ENCODE measurements at regions not wholly inside any gene's neighbourhood (a gene's known extent, or its start where the extent isn't known, plus 50 kb on each side); places are given as distances from the start of the nearest gene placed in this dataset.

GRCh38 chr13:71090990-71091389 lies 776.0 kb downstream of the DACH1 start:
- in situ Hi-C loops (cut with MboI; ENCODE audit: low sequenced_read_pairs): no loop called here

- in situ Hi-C loops (cut with MboI; ENCODE audit: low sequenced_read_pairs): no loop called here
Observed at GRCh38 chr13:71089056-71089455, 777.9 kb downstream of the DACH1 start.

- in situ Hi-C loops (cut with MboI; ENCODE audit: low sequenced_read_pairs): no loop called here
Observed at GRCh38 chr13:71087432-71087831, 779.6 kb downstream of the DACH1 start.

GRCh38 chr13:71087006-71087405 lies 780.0 kb downstream of the DACH1 start:
- in situ Hi-C loops (cut with MboI; ENCODE audit: low sequenced_read_pairs): no loop called here

GRCh38 chr13:71082631-71083030 lies 784.4 kb downstream of the DACH1 start:
- in situ Hi-C loops (cut with MboI; ENCODE audit: low sequenced_read_pairs): no loop called here

- in situ Hi-C loops (cut with MboI; ENCODE audit: low sequenced_read_pairs): no loop called here
Observed at GRCh38 chr13:71079638-71080037, 787.4 kb downstream of the DACH1 start.

GRCh38 chr13:71068041-71068440 lies 799.0 kb downstream of the DACH1 start:
- in situ Hi-C loops (cut with MboI; ENCODE audit: low sequenced_read_pairs): no loop called here

- in situ Hi-C loops (cut with MboI; ENCODE audit: low sequenced_read_pairs): no loop called here
Observed at GRCh38 chr13:71067165-71067815, 799.7 kb downstream of the DACH1 start.

GRCh38 chr13:71056581-71056980 lies 810.4 kb downstream of the DACH1 start:
- in situ Hi-C loops (cut with MboI; ENCODE audit: low sequenced_read_pairs): no loop called here

GRCh38 chr13:71055644-71056043 lies 811.4 kb downstream of the DACH1 start:
- in situ Hi-C loops (cut with MboI; ENCODE audit: low sequenced_read_pairs): no loop called here

- in situ Hi-C loops (cut with MboI; ENCODE audit: low sequenced_read_pairs): no loop called here
Observed at GRCh38 chr13:71055047-71055446, 812.0 kb downstream of the DACH1 start.

- in situ Hi-C loops (cut with MboI; ENCODE audit: low sequenced_read_pairs): no loop called here
Observed at GRCh38 chr13:71054358-71054757, 812.6 kb downstream of the DACH1 start.

GRCh38 chr13:71051573-71051972 lies 815.4 kb downstream of the DACH1 start:
- in situ Hi-C loops (cut with MboI; ENCODE audit: low sequenced_read_pairs): no loop called here

- in situ Hi-C loops (cut with MboI; ENCODE audit: low sequenced_read_pairs): no loop called here
Observed at GRCh38 chr13:71046360-71047079, 820.5 kb downstream of the DACH1 start.

GRCh38 chr13:71045101-71045500 lies 821.9 kb downstream of the DACH1 start:
- in situ Hi-C loops (cut with MboI; ENCODE audit: low sequenced_read_pairs): no loop called here

GRCh38 chr13:71039440-71039839 lies 827.6 kb downstream of the DACH1 start:
- in situ Hi-C loops (cut with MboI; ENCODE audit: low sequenced_read_pairs): no loop called here

- in situ Hi-C loops (cut with MboI; ENCODE audit: low sequenced_read_pairs): no loop called here
Observed at GRCh38 chr13:71034018-71034417, 833.0 kb downstream of the DACH1 start.

GRCh38 chr13:71033026-71033425 lies 834.0 kb downstream of the DACH1 start:
- in situ Hi-C loops (cut with MboI; ENCODE audit: low sequenced_read_pairs): no loop called here

GRCh38 chr13:71030784-71031183 lies 836.2 kb downstream of the DACH1 start:
- in situ Hi-C loops (cut with MboI; ENCODE audit: low sequenced_read_pairs): no loop called here

GRCh38 chr13:71028884-71029283 lies 838.1 kb downstream of the DACH1 start:
- in situ Hi-C loops (cut with MboI; ENCODE audit: low sequenced_read_pairs): no loop called here

GRCh38 chr13:71021825-71022422 lies 845.1 kb downstream of the DACH1 start:
- in situ Hi-C loops (cut with MboI; ENCODE audit: low sequenced_read_pairs): no loop called here

GRCh38 chr13:71018995-71019394 lies 848.0 kb downstream of the DACH1 start:
- in situ Hi-C loops (cut with MboI; ENCODE audit: low sequenced_read_pairs): no loop called here
